Head of caudate nucleus (tissue), 42 donors: ENCODE measurements at regions not wholly inside any gene's neighbourhood (a gene's known extent, or its start where the extent isn't known, plus 50 kb on each side); places are given as distances from the start of the nearest gene placed in this dataset.

Experiments
- DNase-seq, 42 donors: peaks; one replicate each; pipeline versions ENCODE4 v3.0.0 to v3.0.0-alpha.2; 2020 to 2021; ENCODE audit warnings: mixed read lengths in 7 of 42
- intact Hi-C: fragments of 100-400 bp; cut with DNase I; formaldehyde crosslinking; loops from one replicate; pipeline ENCODE4 v1.15.0; 2022

- DNase-seq, result no peak
- intact Hi-C loops, result no loop called here
Measured at GRCh38 chr15:37751401-37751800, 183.0 kb upstream of the TMCO5A start.

DNA sequence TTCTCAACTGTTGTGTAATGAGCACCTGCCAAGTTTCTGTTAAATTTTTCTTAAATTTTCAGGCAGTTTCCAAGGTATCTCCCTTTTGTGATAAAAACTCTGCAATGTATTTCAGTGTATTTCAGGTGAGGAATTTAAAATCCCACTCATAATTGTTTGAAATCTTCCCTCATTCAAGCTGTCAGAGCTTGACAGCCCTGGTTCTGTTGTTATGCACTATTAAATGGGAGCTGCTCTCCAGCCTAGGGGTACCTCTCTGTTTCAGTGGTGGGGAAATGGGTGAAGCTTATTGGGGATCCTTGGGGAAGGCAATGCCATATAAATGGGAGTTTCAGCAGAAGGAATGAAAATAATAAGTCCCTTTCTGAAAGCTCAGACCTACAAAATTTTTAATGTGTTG, 178.0 kb upstream of the TMCO5A start:
- intact Hi-C loops, result no loop called here
- DNase-seq, result no peak

GRCh38 chr15:37758412-37758811, 176.0 kb upstream of the TMCO5A start:
- DNase-seq, result no peak
- intact Hi-C loops, result no loop called here

DNA sequence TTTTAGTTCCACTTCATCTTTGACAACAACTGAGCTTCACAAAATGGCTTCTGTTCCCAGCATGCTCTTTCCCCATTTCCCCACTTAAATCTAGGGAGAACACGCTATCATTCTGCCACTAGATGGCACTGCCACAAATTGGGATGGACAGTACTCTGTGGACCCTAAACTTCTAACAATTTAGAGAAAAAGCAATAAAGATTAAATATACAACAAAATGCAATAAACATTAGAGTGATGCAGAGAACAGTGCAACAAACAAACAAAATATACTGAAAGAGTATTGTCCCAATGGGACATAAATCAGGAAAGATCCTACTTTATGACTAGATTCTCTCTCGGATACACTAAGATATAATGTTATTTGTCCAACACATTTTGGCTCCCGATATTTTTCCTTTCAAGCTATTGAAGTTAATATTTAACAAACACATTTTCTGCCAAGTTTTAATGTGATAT, 169.7 kb upstream of the TMCO5A start:
- intact Hi-C loops, result no loop called here
- peak in 9 of 42 donors; percentile 7 to 57 (median 28) for DNase-seq

DNA sequence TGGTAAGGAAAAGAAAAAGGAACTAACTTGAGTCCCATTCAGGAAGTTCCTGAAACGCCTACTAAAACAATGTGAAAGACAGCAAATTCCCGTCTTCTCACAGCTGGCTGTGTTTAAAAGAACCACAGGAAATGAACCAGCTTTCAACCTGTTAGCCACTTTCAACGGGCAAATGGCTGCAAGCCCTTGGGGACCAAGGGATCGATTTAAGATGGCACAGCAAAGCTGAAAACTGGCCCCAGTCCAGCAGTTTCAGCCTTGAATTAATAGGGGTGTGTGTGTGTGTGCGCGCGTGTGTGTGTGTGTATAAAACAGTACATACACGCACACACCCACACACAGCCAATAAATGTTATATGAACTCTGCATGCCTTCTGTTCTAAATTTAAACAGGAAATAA, 168.7 kb upstream of the TMCO5A start:
- intact Hi-C loops, result no loop called here
- DNase-seq, result no peak

GRCh38 chr15:37767841-37768455, 166.5 kb upstream of the TMCO5A start:
- intact Hi-C loops, result no loop called here
- no peak for DNase-seq

DNA sequence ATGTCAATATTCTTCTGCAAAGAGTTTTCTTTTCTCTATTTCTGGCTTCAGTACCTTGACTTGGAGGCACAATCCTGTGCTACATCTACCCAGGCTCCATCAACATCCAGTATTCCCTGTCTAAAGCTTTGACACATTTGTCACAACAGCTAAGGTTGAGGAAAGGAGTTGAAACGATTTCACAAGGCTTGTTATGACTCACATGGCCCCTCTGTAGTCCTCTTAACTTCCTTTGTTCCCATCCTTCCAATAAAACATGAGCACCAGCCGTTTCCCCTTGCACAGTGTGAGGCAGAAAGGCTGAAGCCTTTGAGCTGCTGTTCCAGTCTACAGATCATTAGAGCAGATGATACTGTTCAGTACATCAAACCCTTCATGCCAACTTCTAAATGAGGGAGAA, 163.0 kb upstream of the TMCO5A start:
- DNase-seq, result peak in 13 of 42 donors; percentile 14 to 62 (median 24)
- intact Hi-C loops, result no loop called here

DNA sequence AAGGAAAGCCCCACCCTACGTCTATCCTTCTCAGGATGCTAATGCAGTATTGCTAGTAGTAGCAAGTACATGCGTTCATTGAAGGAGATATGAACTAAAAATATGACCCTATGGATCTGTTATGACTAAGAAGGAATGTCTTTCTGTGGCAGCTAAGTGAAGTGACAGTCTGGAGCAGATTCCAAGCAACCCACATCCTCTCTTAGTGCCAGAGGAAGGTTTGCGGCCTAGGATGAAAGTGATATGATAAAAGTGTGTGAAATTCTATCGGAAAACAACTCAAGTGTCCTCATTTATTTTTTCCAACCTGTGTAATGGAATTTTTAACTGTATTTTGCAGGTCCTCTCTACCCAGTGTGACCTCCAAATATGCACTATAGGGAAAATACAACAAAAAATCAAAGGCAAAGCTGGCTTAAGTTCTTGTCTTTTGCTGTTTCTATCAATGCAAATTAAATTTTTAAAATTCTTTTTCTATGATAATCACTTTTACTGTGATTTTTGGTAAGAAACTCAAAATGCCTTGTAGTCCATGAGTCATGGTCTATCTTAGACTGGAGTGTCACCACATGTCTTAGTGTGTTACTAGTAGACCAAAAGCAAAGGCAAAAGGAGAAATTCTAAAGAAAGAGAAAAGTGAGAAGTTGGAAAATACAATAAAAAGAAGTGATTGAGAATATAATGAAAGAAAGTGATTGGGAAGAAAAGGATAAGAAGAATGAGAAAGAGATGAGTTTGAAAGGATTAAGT, 161.2 kb upstream of the TMCO5A start:
- peak in 5 of 42 donors; percentile 9 to 48 (median 27) for DNase-seq
- intact Hi-C loops, result no loop called here

DNA sequence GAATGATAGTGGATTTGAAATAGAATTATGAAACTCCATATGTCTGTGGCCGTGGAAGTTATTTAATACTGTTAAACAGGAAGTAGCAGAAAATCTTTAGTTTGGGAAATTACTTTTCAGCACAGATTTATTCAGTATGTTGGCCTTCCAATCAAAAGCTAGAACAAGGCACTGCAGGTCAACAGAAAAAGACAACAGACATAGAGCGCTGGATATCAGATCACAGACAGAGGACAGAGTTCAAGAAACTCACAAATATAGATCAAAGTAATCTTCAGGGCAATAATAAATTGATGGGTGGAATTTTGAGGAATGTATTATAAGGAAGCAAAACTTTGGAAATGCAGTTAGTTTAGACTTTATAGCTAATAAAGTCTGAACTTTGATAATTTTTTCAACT, 159.5 kb upstream of the TMCO5A start:
- DNase-seq, result no peak
- intact Hi-C loops, result no loop called here

DNA sequence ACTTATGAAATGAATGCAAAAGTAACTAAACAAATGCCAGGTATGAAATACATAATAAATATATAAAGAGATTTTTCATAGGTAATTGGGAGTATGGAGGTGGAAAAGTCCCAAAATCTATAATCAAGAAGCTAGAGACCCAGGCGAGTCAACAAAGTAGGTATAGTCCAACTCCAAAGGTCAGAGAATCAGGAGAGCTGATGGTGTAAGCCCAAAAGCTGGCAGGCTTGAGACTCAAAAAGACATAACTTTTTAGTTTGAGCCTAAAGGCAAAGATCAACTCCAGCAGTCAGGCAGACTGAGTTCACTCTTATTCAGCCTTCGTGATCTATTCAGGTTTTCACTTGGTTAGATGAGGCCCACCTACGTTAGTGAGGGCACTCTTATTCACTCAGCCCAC, 157.4 kb upstream of the TMCO5A start:
- DNase-seq, result no peak
- intact Hi-C loops, result no loop called here

DNA sequence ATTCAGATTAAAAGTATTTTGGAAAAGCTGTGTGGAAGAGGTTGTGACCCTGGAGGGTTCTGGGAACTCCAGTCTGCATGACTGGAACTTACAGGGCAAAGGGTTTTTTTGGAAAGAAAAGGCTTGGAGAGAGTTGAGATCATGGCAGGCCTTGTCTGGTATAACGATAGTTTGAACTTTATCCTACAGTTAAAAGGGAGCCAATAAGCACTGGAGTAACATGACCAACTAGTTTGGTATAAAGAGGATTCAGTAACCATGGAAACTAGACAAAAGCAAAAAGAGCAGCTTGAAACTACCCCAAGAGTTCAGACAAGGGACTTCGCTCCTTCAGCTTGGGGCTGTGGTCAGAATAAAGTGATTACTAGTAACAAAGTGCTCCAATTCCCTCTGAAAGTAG, 151.2 kb upstream of the TMCO5A start:
- intact Hi-C loops, result no loop called here
- DNase-seq, result no peak

- intact Hi-C loops, result no loop called here
- no peak for DNase-seq
Measured at GRCh38 chr15:37788330-37788729, 146.1 kb upstream of the TMCO5A start.

DNA sequence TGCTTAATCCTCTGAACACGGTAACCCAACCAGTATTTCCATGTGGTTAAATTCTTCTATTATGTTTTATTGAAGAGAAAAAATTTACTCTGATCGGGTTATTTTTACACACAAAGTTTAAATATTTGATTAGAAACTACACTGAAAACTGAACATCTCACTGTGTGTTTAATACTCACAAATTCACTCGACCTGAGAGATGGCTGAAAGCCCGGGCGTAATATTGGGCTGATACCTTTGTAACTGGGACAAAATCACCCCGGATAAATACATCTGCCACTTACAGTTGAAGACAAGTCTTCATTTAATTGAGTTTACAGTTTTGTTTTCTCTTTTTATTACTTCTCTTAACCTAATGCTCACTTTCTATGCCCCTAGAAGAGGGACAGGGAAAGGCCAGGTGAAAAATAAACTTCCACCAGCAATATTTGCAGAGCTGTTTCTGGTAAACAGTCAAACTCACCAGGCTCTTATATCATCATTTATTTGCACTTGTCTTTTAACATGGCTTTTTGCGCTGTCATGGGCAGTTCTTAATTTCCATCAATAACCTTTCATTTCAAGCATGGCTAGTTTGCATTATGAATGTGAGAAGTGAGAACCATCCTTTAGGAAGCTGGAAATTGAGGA, 145.6 kb upstream of the TMCO5A start:
- DNase-seq, result no peak

DNA sequence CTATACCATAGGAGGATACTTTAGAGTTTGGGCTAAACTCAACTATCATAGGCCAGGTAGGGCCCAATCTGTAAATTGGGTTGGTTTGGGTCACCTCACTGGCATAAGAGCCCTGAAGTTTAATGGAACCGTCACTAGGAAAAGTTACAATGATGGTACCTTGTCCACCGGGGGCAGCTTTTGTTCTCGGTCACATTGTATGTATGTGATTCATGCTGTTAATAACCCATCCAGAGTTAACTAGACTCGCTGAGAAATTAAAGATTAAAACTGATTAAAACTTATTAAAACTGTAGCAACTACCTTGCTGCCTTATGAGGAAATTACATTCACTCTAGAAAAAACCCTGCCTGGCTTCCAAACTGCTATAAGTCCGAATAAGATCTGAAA, 145.0 kb upstream of the TMCO5A start:
- no peak for DNase-seq
- intact Hi-C loops, result no loop called here

More for the DNA sequence above, 145.6 kb upstream of the TMCO5A start:
- intact Hi-C loops, result no loop called here

- no peak for DNase-seq
- intact Hi-C loops, result no loop called here
Measured at GRCh38 chr15:37789881-37790280, 144.6 kb upstream of the TMCO5A start.

DNA sequence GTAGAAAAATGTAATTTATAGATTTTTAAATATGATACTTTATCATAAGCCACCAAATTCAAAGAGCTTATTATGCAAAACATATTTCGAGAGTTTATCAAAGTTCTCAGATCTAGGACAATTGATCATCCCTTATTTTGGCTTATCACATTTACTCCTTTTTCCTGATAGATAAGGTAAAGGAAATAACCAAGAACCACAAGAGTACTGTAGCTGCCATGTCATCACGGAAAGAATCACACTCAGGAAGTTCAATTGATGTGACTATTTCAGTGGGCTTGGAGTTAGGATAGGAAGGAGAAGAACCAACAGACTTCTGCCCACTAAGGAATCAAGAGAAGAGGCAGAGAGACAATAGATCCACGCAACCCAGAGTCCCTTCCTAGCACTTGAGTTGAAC, 142.7 kb upstream of the TMCO5A start:
- intact Hi-C loops, result no loop called here
- DNase-seq, result no peak

DNA sequence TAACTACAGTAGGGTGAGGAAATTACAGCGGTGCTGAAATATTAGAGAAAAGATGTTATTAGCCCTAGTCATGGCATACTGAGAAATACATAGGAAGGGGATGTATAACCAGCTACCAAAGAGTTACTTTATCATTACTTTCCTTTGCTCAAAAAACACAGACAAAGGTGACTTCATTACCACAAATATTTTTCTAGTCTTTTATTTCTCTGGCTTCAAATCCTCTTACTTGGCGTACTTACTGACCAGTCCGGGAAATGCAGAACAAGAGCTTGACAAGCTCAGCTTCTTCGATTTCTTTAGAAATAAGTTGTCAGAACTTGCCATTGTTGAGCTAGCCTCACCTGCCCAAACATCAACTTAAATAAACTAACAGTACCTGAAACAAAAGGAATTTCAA, 142.1 kb upstream of the TMCO5A start:
- intact Hi-C loops, result no loop called here
- DNase-seq, result no peak

DNA sequence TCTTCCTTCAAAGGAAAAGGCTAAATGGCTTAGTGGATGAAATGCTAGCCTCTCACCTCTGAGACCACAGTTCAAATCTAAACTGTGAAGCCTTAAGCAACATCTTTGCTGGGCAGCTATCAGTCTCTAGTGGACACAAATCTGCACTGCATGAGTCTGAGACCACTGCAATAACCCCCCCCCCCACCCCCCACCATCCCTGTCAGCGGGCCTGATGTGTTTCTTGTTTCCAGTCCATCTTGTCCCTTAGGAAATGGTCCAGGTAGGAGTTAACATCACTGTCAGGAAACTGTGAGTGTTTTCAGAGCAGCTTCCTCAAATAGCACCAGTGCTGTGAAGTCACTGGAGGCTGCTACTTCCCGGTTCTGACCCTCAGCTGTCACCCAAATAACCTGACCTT, 140.6 kb upstream of the TMCO5A start:
- no peak for DNase-seq
- intact Hi-C loops, result no loop called here

GRCh38 chr15:37794947-37795346, 139.5 kb upstream of the TMCO5A start:
- no peak for DNase-seq
- intact Hi-C loops, result no loop called here

DNA sequence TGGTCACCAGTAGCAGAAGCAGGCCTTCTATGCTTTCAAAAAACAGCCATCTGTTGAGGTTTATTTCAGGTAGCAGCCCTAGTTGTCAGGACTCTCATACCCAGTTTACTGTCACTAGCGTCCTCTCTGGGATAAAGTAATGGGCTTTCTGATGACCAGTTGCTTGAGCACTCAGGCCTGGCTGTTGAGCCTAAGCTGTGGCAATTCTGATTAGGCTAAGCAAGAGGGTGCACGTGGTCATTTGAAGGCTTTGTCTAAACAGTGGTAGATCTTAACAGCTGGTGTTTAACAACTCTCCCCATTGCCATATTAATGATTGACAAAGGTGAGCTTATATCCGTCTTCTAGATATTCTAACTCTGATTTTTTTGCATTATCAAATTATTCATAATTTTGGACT, 132.9 kb upstream of the TMCO5A start:
- no peak for DNase-seq
- intact Hi-C loops, result no loop called here

DNA sequence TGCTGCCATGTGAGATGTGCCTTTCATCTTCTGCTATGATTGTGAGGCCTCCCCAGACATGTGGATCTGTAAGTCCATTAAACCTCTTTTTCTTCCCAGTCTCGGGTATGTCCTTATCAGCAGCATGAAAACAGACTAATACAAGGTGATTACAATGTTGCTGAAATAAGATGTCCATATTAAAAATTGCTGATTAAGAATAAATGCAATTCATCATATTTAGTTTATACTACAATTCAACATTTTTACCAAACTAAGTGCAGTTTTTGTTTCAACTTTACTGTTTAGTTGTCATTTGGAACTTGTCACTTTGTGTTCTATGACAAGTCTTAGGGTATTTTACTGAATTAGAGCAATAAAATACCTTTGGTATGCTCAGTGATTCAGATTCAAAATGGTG, 127.6 kb upstream of the TMCO5A start:
- no peak for DNase-seq
- intact Hi-C loops, result no loop called here
